Stimulated activated CD4-positive, alpha-beta T cell treated with anti-CD3 and anti-CD28 coated beads, Interleukin-15, amount 100 ng/mL, for 48 hours (primary cell): ENCODE measurements at regions not wholly inside any gene's neighbourhood (a gene's known extent, or its start where the extent isn't known, plus 50 kb on each side); places are given as distances from the start of the nearest gene placed in this dataset.

Source experiments
- DNase-seq, 2 donors: peaks; one replicate each; pipeline ENCODE4 v3.0.0-alpha.2; 2020; ENCODE audit warnings: low read depth in 2 of 2

- DNase-seq = no peak
Observed at GRCh38 chr1:81437213-81437612, 363.5 kb upstream of the ADGRL2 start.

- no peak for DNase-seq
Observed at GRCh38 chr1:81435175-81435574, 365.6 kb upstream of the ADGRL2 start.

- no peak for DNase-seq
Observed at GRCh38 chr1:81433676-81434075, 367.1 kb upstream of the ADGRL2 start.

GRCh38 chr1:81432654-81433109 is 368.1 kb upstream of the ADGRL2 start:
- DNase-seq = no peak

GRCh38 chr1:81432059-81432458 is 368.7 kb upstream of the ADGRL2 start:
- DNase-seq = no peak

GRCh38 chr1:81431624-81432000 is 369.1 kb upstream of the ADGRL2 start:
- no peak for DNase-seq

GRCh38 chr1:81430955-81431623 is 369.6 kb upstream of the ADGRL2 start:
- DNase-seq = no peak

- DNase-seq = no peak
Observed at GRCh38 chr1:81430236-81430938, 370.3 kb upstream of the ADGRL2 start.

GRCh38 chr1:81428998-81429397 is 371.7 kb upstream of the ADGRL2 start:
- no peak for DNase-seq

GRCh38 chr1:81424816-81425215 is 375.9 kb upstream of the ADGRL2 start:
- DNase-seq = no peak

- DNase-seq = no peak
Observed at GRCh38 chr1:81424061-81424460, 376.7 kb upstream of the ADGRL2 start.

GRCh38 chr1:81420760-81421159 is 380.0 kb upstream of the ADGRL2 start:
- DNase-seq = no peak

GRCh38 chr1:81414488-81415015 is 386.2 kb upstream of the ADGRL2 start:
- peak in 1 of 2 donors; percentile 2 for DNase-seq

GRCh38 chr1:81412954-81413353 is 387.8 kb upstream of the ADGRL2 start:
- DNase-seq = no peak

- no peak for DNase-seq
Observed at GRCh38 chr1:81410941-81411340, 389.8 kb upstream of the ADGRL2 start.

- no peak for DNase-seq
Observed at GRCh38 chr1:81410351-81410750, 390.4 kb upstream of the ADGRL2 start.

GRCh38 chr1:81409780-81410274 is 390.9 kb upstream of the ADGRL2 start:
- no peak for DNase-seq

- no peak for DNase-seq
Observed at GRCh38 chr1:81409262-81409661, 391.5 kb upstream of the ADGRL2 start.

- DNase-seq = no peak
Observed at GRCh38 chr1:81408419-81408818, 392.3 kb upstream of the ADGRL2 start.

- DNase-seq = no peak
Observed at GRCh38 chr1:81407000-81407821, 393.5 kb upstream of the ADGRL2 start.

- DNase-seq = no peak
Observed at GRCh38 chr1:81406292-81406999, 394.3 kb upstream of the ADGRL2 start.

GRCh38 chr1:81398041-81398440 is 402.7 kb upstream of the ADGRL2 start:
- no peak for DNase-seq
